H1 (cell line): ENCODE measurements at regions not wholly inside any gene's neighbourhood (a gene's known extent, or its start where the extent isn't known, plus 50 kb on each side); places are given as distances from the start of the nearest gene placed in this dataset.
A peak's percentile ranks its signal among the peaks of the same experiment; 100 is the strongest.

ENCODE experiments used
- CTCF ChIA-PET: fragments of 300-600 bp; sonication (Branson Sonifier 250); formaldehyde crosslinking; loops from one replicate; lab custom pipeline; 2021; ENCODE audit not compliant: partially characterized antibody; lab: Charles Lee
- POLR2A ChIA-PET: fragments of 300-600 bp; sonication (Branson Sonifier 250); formaldehyde crosslinking; loops from one replicate; lab custom pipeline; 2021; ENCODE audit warnings: inconsistent platforms; ENCODE audit not compliant: partially characterized antibody; lab: Charles Lee
- DNase-seq, 2 experiments: peaks; one replicate each; pipeline versions ENCODE4 v3.0.0 to v3.0.0-alpha.2; 2010 to 2022; ENCODE audit warnings: low spot score in 2 of 2, low read depth in 1 of 2, mixed read lengths in 1 of 2
- FAIRE-seq: peaks from 2 replicates; lab custom pipeline; 2011; peaks lifted over from hg19 to GRCh38; lab: Jason Lieb, UNC
- H2AFZ ChIP-seq: 2 replicates; pipeline ENCODE4 v1.8.1; 2012; ENCODE audit warnings: low read length, inconsistent platforms
- H2AK5ac ChIP-seq: 2 replicates; pipeline ENCODE4 v1.6.1; 2013; ENCODE audit warnings: low read depth, low read length
- H2BK120ac ChIP-seq: replicated peaks from 2 replicates; pipeline ENCODE3; 2013; ENCODE audit warnings: low read depth, low read length, inconsistent platforms
- H2BK12ac ChIP-seq: 2 replicates; pipeline ENCODE4 v1.6.1; 2013; ENCODE audit warnings: low read depth, low read length
- H2BK15ac ChIP-seq: 2 replicates; pipeline ENCODE4 v1.6.1; 2013; ENCODE audit warnings: low read length
- H2BK20ac ChIP-seq: 2 replicates; pipeline ENCODE4 v1.6.1; 2013; ENCODE audit warnings: low read length
- H2BK5ac ChIP-seq: 2 replicates; pipeline ENCODE4 v1.6.1; 2013; ENCODE audit warnings: low read depth, low read length
- H3K14ac ChIP-seq: 2 replicates; pipeline ENCODE4 v1.6.1; 2013; ENCODE audit warnings: inconsistent platforms; ENCODE audit not compliant: insufficient read length
- H3K18ac ChIP-seq: 2 replicates; pipeline ENCODE4 v1.6.1; 2013; ENCODE audit warnings: low read length; ENCODE audit errors: extremely low read depth
- H3K23ac ChIP-seq: 2 replicates; pipeline ENCODE4 v1.6.1; 2013; ENCODE audit warnings: inconsistent platforms; ENCODE audit not compliant: insufficient read length
- H3K23me2 ChIP-seq: 2 replicates; pipeline ENCODE4 v1.6.1; 2013; ENCODE audit warnings: low read depth, low read length
- H3K27ac ChIP-seq: 2 replicates; pipeline ENCODE4 v1.6.1; 2011; ENCODE audit warnings: low read depth, low read length, inconsistent platforms
- H3K27me3 ChIP-seq, 4 experiments: replicated peaks in 1 of 4; 1 replicate in 1 of 4; 2 replicates in 3 of 4; pipeline versions ENCODE4 v1.6.1 to v1.8.1; 2011 to 2013; ENCODE audit warnings: low read length in 3 of 4, mild to moderate bottlenecking in 3 of 4, inconsistent platforms in 2 of 4, mixed read lengths in 2 of 4, moderate library complexity in 1 of 4; ENCODE audit not compliant: control insufficient read depth in 3 of 4, insufficient read depth in 3 of 4; ENCODE audit errors: extremely low read depth in 1 of 4
- H3K36me3 ChIP-seq, 4 experiments: 2 replicates each; pipeline versions ENCODE4 v1.6.1 to v1.8.1; 2011 to 2013; ENCODE audit warnings: mild to moderate bottlenecking in 4 of 4, low read length in 3 of 4, moderate library complexity in 2 of 4, control low read depth in 1 of 4, inconsistent platforms in 1 of 4; ENCODE audit not compliant: insufficient read depth in 4 of 4, control insufficient read depth in 2 of 4
- H3K4ac ChIP-seq: replicated peaks from 2 replicates; pipeline ENCODE3; 2013; ENCODE audit warnings: low read length, low read depth, mixed read lengths, inconsistent platforms; ENCODE audit not compliant: insufficient read length
- H3K4me1 ChIP-seq, 4 experiments: replicated peaks in 1 of 4; 1 replicate in 1 of 4; 2 replicates in 3 of 4; pipeline versions ENCODE4 v1.6.1 to v1.8.1; 2011 to 2013; ENCODE audit warnings: low read length in 3 of 4, inconsistent platforms in 2 of 4, mixed read lengths in 1 of 4; ENCODE audit not compliant: insufficient read depth in 4 of 4, control insufficient read depth in 3 of 4
- H3K4me2 ChIP-seq, 2 experiments: 2 replicates each; pipeline versions ENCODE4 v1.6.1 to v1.8.1; 2011 to 2013; ENCODE audit warnings: low read depth in 2 of 2, low read length in 2 of 2, control low read depth in 1 of 2, inconsistent platforms in 1 of 2, mild to moderate bottlenecking in 1 of 2; ENCODE audit not compliant: insufficient read depth in 1 of 2
- H3K4me3 ChIP-seq, 4 experiments: fragments of 200-600, 300-600 bp in 1 of 4; sonication (generic), shearing (Covaris generic), sonication (Bioruptor Twin) in 1 of 4; 2 replicates each; pipeline versions ENCODE4 v1.5.1 to v1.8.1; 2011 to 2016; ENCODE audit warnings: low read length in 4 of 4, low read depth in 3 of 4, control low read depth in 2 of 4, inconsistent platforms in 2 of 4, mild to moderate bottlenecking in 2 of 4, mixed read lengths in 1 of 4, moderate library complexity in 1 of 4; ENCODE audit not compliant: insufficient read depth in 2 of 4; ENCODE audit errors: extremely low read depth in 1 of 4
- H3K56ac ChIP-seq: replicated peaks from 2 replicates; pipeline ENCODE3; 2013; ENCODE audit warnings: low read depth, mild to moderate bottlenecking, mixed read lengths, low read length, inconsistent platforms; ENCODE audit not compliant: insufficient read length
- H3K79me1 ChIP-seq: 2 replicates; pipeline ENCODE4 v1.6.1; 2013; ENCODE audit warnings: low read depth, low read length, control low read depth
- H3K79me2 ChIP-seq, 2 experiments: 2 replicates each; pipeline versions ENCODE4 v1.6.1 to v1.8.1; 2012 to 2013; ENCODE audit warnings: low read length in 2 of 2, mild to moderate bottlenecking in 2 of 2, inconsistent platforms in 1 of 2; ENCODE audit not compliant: insufficient read depth in 2 of 2, control insufficient read depth in 1 of 2
- H3K9ac ChIP-seq, 4 experiments: replicated peaks in 1 of 4; 1 replicate in 1 of 4; 2 replicates in 3 of 4; pipeline versions ENCODE4 v1.6.1 to v1.8.1; 2011 to 2013; ENCODE audit warnings: low read depth in 3 of 4, low read length in 3 of 4, control low read depth in 2 of 4, mild to moderate bottlenecking in 2 of 4, moderate library complexity in 2 of 4, inconsistent platforms in 1 of 4; ENCODE audit errors: extremely low read depth in 1 of 4
- H3K9me3 ChIP-seq, 2 experiments: 2 replicates each; pipeline versions ENCODE4 v1.6.1 to v1.8.1; 2012 to 2013; ENCODE audit warnings: mild to moderate bottlenecking in 2 of 2, moderate library complexity in 2 of 2, control low read depth in 1 of 2, inconsistent platforms in 1 of 2, low read depth in 1 of 2, low read length in 1 of 2, mixed read lengths in 1 of 2; ENCODE audit not compliant: insufficient read depth in 2 of 2
- H4K20me1 ChIP-seq, 2 experiments: replicated peaks in 1 of 2; 2 replicates each; pipeline versions ENCODE3 to v1.8.1; 2011 to 2013; ENCODE audit warnings: inconsistent platforms in 2 of 2, low read length in 2 of 2, mild to moderate bottlenecking in 1 of 2; ENCODE audit not compliant: insufficient read depth in 2 of 2, control insufficient read depth in 1 of 2
- H4K5ac ChIP-seq: 2 replicates; pipeline ENCODE4 v1.6.1; 2013; ENCODE audit warnings: low read length, low read depth, mixed read lengths, inconsistent platforms; ENCODE audit not compliant: insufficient read length
- H4K8ac ChIP-seq: 2 replicates; pipeline ENCODE4 v1.8.0; 2013; ENCODE audit warnings: mild to moderate bottlenecking, moderate library complexity, low read length, inconsistent platforms; ENCODE audit not compliant: insufficient read depth; ENCODE audit errors: extremely low read depth
- H4K91ac ChIP-seq: replicated peaks from 2 replicates; pipeline ENCODE3; 2013; ENCODE audit warnings: low read length, mixed read lengths, inconsistent platforms; ENCODE audit not compliant: insufficient read length
- CHD2 ChIP-seq: IDR thresholded peaks from 2 replicates; pipeline ENCODE4 v1.6.1; 2012; ENCODE audit warnings: low read length, improper control_type of control experiment
- EP300 ChIP-seq, 2 experiments: IDR thresholded peaks; 1 replicate in 1 of 2; 2 replicates in 1 of 2; pipeline ENCODE4 v1.6.1; 2011 to 2012; ENCODE audit warnings: low read depth in 2 of 2, low read length in 2 of 2, mild to moderate bottlenecking in 2 of 2, borderline replicate concordance in 1 of 2, inconsistent platforms in 1 of 2, moderate library complexity in 1 of 2
- GTF2F1 ChIP-seq: IDR thresholded peaks from 2 replicates; pipeline ENCODE4 v1.6.1; 2012; ENCODE audit warnings: low read depth, low read length, improper control_type of control experiment, borderline replicate concordance
- JUN ChIP-seq: IDR thresholded peaks from 2 replicates; pipeline ENCODE4 v1.6.1; 2011; ENCODE audit warnings: low read depth, mild to moderate bottlenecking, improper control_type of control experiment, low read length
- MAFK ChIP-seq: IDR thresholded peaks from 2 replicates; pipeline ENCODE4 v1.6.1; 2012; ENCODE audit warnings: low read depth, mild to moderate bottlenecking, improper control_type of control experiment, low read length
- POLR2A ChIP-seq, 2 experiments: IDR thresholded peaks; 1 replicate in 1 of 2; 2 replicates in 1 of 2; pipeline ENCODE4 v1.6.1; 2011; ENCODE audit warnings: low read depth in 2 of 2, low read length in 2 of 2, mild to moderate bottlenecking in 2 of 2; ENCODE audit errors: control extremely low read depth in 1 of 2
- POLR2AphosphoS5 ChIP-seq: IDR thresholded peaks from 2 replicates; pipeline ENCODE4 v1.6.1; 2011; ENCODE audit warnings: low read depth, low read length
- SIN3A ChIP-seq, 2 experiments: IDR thresholded peaks in 1 of 2; conservative IDR thresholded peaks in 1 of 2; 2 replicates each; pipeline ENCODE4 v1.6.1; 2011 to 2012; ENCODE audit warnings: low read length in 2 of 2, improper control_type of control experiment in 1 of 2, low read depth in 1 of 2, mild to moderate bottlenecking in 1 of 2
- SIRT6 ChIP-seq: IDR thresholded peaks from one replicate; pipeline ENCODE4 v1.7.1; 2012; ENCODE audit warnings: low read length, inconsistent platforms
- SP4 ChIP-seq: IDR thresholded peaks from 2 replicates; pipeline ENCODE4 v1.6.1; 2012; ENCODE audit warnings: low read length, inconsistent platforms
- TBP ChIP-seq: IDR thresholded peaks from 2 replicates; pipeline ENCODE4 v1.6.1; 2011; ENCODE audit warnings: low read depth, low read length, improper control_type of control experiment
- TCF12 ChIP-seq: IDR thresholded peaks from 2 replicates; pipeline ENCODE4 v1.6.1; 2011; ENCODE audit warnings: low read depth, mild to moderate bottlenecking, low read length
- USF2 ChIP-seq: IDR thresholded peaks from 2 replicates; pipeline ENCODE4 v1.6.1; 2011; ENCODE audit warnings: low read length, improper control_type of control experiment
- YY1 ChIP-seq: IDR thresholded peaks from 2 replicates; pipeline ENCODE4 v1.6.1; 2011; ENCODE audit warnings: low read depth, mild to moderate bottlenecking, low read length
- WGBS, 2 experiments: shearing (Covaris generic) in 1 of 2; methylation state at CpG; one replicate each; pipeline versions ENCODE4 v1.1.6 to v1.1.7; 2013 to 2015; ENCODE audit warnings: low lambda C conversion rate in 2 of 2, mixed read lengths in 2 of 2, inconsistent platforms in 1 of 2, low coverage in 1 of 2, missing lambda C conversion rate in 1 of 2; ENCODE audit not compliant: insufficient replicate concordance in 2 of 2, insufficient coverage in 1 of 2, insufficient read length in 1 of 2; ENCODE audit errors: extremely low coverage in 1 of 2, missing lambda C conversion rate in 1 of 2; 5-methylcytosine and 5-hydroxymethylcytosine counted together

DNA sequence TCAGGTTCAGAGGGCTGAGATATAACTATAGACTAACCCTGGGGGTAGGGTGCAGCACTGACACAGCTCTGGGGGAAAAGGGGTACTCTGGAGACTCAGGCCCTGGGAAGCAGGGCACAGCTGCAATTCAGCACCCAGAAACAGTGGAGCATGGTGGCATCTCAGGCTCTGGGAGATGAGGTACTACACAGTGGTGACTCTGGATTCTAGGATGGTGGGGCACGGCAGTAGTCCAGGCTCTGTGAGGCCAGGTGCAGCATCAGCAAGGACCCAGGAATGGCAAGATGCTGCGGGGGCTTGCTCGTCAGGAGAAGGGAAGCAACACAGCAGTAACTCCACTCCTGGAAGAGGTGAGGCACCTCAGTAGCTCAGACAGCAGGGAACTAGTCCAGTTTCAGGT lies 271.5 kb upstream of the MOCS1 start:
- no peaks in the 10 kb centered on the region for H3K23me2 ChIP-seq
- no peaks in the 10 kb centered on the region for H3K79me2 ChIP-seq
- H3K23ac ChIP-seq = no peak overlapping the region
- no peak overlapping the region for H4K5ac ChIP-seq
- no peak overlapping the region for H3K14ac ChIP-seq
- H3K27me3 ChIP-seq = no peaks in the 10 kb centered on the region
- 94% methylated on average over 3 of the region's 3 CpGs; no CpG with 5 or more reads in 1 of the 2 experiments for WGBS, 2 experiments
- peak overlapping the region; percentile 11; the same call in 1 of the 2 replicates for H2BK12ac ChIP-seq
- H3K56ac ChIP-seq = no peak overlapping the region
- H3K27ac ChIP-seq = no peak overlapping the region
- no peak overlapping the region for H2BK15ac ChIP-seq
- H3K4me2 ChIP-seq = no peak overlapping the region
- H4K8ac ChIP-seq = no peak overlapping the region; the same call in 1 of the 2 replicates
- H2BK5ac ChIP-seq = no peak overlapping the region
- no peak overlapping the region for H2BK20ac ChIP-seq
- no peak for FAIRE-seq
- H3K4ac ChIP-seq = no peak overlapping the region
- no peaks in the 10 kb centered on the region for H3K79me1 ChIP-seq
- ChIA-PET POLR2A (no interaction called here), CTCF (interaction anchor here (0.5 to 3.1 kb wide), 3 partner anchors 10 to 343 kb away, joined by 3 to 18 read pairs (median 4); no protein-coding TSS in a partner anchor)
- no peak for DNase-seq
- no peak overlapping the region for H2AFZ ChIP-seq
- H3K4me1 ChIP-seq = peaks cover 0 to 3% (median under 1%) of the 10 kb centered on the region in 4 experiments; a peak in 2 of 7 replicates
- no peak overlapping the region for H2BK120ac ChIP-seq
- H3K9me3 ChIP-seq = peaks cover 0 to 3% of the 10 kb centered on the region in 2 experiments; a peak in 2 of 4 replicates
- no peaks in the 10 kb centered on the region for H3K36me3 ChIP-seq
- no peaks in the 10 kb centered on the region for H4K20me1 ChIP-seq
- H3K9ac ChIP-seq = no peak overlapping the region
- H3K18ac ChIP-seq = no peak overlapping the region
- no peak overlapping the region for H3K4me3 ChIP-seq
- no peak overlapping the region for H2AK5ac ChIP-seq
- no peak overlapping the region for H4K91ac ChIP-seq
- no peak for TF ChIP-seq SIN3A (conservative IDR thresholded peaks at IDR 0.05 in 1 of 2, IDR thresholded peaks at IDR 0.05 in 1 of 2; ENCODE audit: low read depth in 1 of 2, low read length in 2 of 2)
- no peak for TF ChIP-seq POLR2AphosphoS5
- TF ChIP-seq JUN = no peak
- no peak for TF ChIP-seq TBP
- TF ChIP-seq SP4 = no peak
- no peak for TF ChIP-seq TCF12
- no peak for TF ChIP-seq EP300 (IDR thresholded peaks at IDR 0.05; ENCODE audit: borderline replicate concordance in 1 of 2, low read depth in 2 of 2, low read length in 2 of 2)
- no peak for TF ChIP-seq SIRT6
- no peak for TF ChIP-seq MAFK
- TF ChIP-seq YY1 = no peak
- TF ChIP-seq CHD2 = no peak
- TF ChIP-seq GTF2F1 = no peak
- no peak for TF ChIP-seq POLR2A (IDR thresholded peaks at IDR 0.05; ENCODE audit: control extremely low read depth in 1 of 2, low read depth in 2 of 2, low read length in 2 of 2)
- TF ChIP-seq USF2 = no peak
